ENCODE measurements at regions not wholly inside any gene's neighbourhood (a gene's known extent, or its start where the extent isn't known, plus 50 kb on each side); places are given as distances from the start of the nearest gene placed in this dataset.

DNA sequence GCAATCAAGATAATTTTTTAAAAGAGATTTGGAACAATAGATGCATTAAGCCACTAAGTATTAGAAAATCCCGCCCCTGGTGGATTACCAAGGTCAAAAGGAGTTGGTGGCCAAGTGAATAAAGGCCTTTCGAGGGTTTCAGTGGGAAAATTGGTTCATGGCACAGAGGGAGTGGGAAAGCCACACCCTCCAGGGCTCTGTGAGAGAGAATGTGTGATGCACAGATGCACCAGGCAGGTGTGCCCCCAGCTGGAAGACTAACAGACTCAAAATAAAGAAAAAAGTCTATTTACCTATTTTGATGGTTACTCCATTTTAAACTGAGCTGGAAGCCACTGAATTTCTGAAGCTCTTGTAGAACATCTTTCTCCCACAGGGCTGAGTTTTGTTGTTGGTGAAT is 278.0 kb downstream of the DRD1 start:
- TF ChIP-seq, protein P1, sequence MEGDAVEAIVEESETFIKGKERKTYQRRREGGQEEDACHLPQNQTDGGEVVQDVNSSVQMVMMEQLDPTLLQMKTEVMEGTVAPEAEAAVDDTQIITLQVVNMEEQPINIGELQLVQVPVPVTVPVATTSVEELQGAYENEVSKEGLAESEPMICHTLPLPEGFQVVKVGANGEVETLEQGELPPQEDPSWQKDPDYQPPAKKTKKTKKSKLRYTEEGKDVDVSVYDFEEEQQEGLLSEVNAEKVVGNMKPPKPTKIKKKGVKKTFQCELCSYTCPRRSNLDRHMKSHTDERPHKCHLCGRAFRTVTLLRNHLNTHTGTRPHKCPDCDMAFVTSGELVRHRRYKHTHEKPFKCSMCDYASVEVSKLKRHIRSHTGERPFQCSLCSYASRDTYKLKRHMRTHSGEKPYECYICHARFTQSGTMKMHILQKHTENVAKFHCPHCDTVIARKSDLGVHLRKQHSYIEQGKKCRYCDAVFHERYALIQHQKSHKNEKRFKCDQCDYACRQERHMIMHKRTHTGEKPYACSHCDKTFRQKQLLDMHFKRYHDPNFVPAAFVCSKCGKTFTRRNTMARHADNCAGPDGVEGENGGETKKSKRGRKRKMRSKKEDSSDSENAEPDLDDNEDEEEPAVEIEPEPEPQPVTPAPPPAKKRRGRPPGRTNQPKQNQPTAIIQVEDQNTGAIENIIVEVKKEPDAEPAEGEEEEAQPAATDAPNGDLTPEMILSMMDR (IDR thresholded peaks at IDR 0.05; ENCODE audit: low read depth, low read length), result no peak
- TF ChIP-seq POLR2A (IDR thresholded peaks at IDR 0.05; ENCODE audit: extremely low read depth, insufficient read length) (no peak), MAX (IDR thresholded peaks at IDR 0.05; ENCODE audit: low read depth, low read length) (no peak)

All from NB4 (cell line).